ENCODE measurements at regions not wholly inside any gene's neighbourhood (a gene's known extent, or its start where the extent isn't known, plus 50 kb on each side); places are given as distances from the start of the nearest gene placed in this dataset.

- TF ChIP-seq SUZ12 (IDR thresholded peaks at IDR 0.05; ENCODE audit: low read length) (no peak), CTCF (IDR thresholded peaks at IDR 0.05; ENCODE audit: control extremely low read depth in 1 of 3, insufficient read depth in 1 of 3, low read depth in 1 of 3, low read length in 3 of 3) (peak; percentile 22 to 40 (median 25); a peak in 3 of 4 replicates)
Observed at GRCh38 chr2:234603619-234604018, 106.7 kb upstream of the ARL4C start.
